ENCODE measurements at regions not wholly inside any gene's neighbourhood (a gene's known extent, or its start where the extent isn't known, plus 50 kb on each side); places are given as distances from the start of the nearest gene placed in this dataset.

- intact Hi-C loops (cut with micrococcal nuclease; ENCODE audit: unreplicated experiment) (no loop called here), in situ Hi-C loops (cut with HindIII; ENCODE audit: low pct_unique_long_range_greater_than_20kb, low sequenced_read_pairs) (no loop called here)
- ATAC-seq (no peak), DNase-seq (ENCODE audit: low read depth, low spot score) (no peak)
- H3K27ac ChIP-seq (ENCODE audit: low read length), result no peak overlapping the region
- H3K9me3 ChIP-seq (ENCODE audit: control insufficient read depth, insufficient read depth, low read depth, low read length), result no peaks in the 10 kb centered on the region
- TF ChIP-seq REST (IDR thresholded peaks at IDR 0.05; ENCODE audit: insufficient read depth in 1 of 2, low read depth in 2 of 2, low read length in 1 of 2) (no peak), POLR2AphosphoS5 (IDR thresholded peaks at IDR 0.05; ENCODE audit: low read depth, low read length) (no peak), TCF7L2 (IDR thresholded peaks at IDR 0.05; ENCODE audit: low read depth, low read length) (no peak), SIN3A (IDR thresholded peaks at IDR 0.05; ENCODE audit: borderline replicate concordance, insufficient read depth, low read depth, low read length) (no peak), CTCF (IDR thresholded peaks at IDR 0.05) (no peak)
- POLR2A ChIA-PET, result no interaction called here
- no peaks in the 10 kb centered on the region for H3K4me1 ChIP-seq (ENCODE audit: control insufficient read depth, insufficient read depth, low read length)
- no peak overlapping the region for H3K4me3 ChIP-seq (ENCODE audit: low read depth in 2 of 2, low read length in 2 of 2)
- no TSS peak for BruUV-seq (replicated peaks)
- CTCF ChIA-PET, result no interaction called here
- no peaks in the 10 kb centered on the region for H3K36me3 ChIP-seq (ENCODE audit: control insufficient read depth, insufficient read depth, low read length)
- no peaks in the 10 kb centered on the region for H3K27me3 ChIP-seq (ENCODE audit: control insufficient read depth, insufficient read depth, low read length)
Measured at GRCh38 chr1:34406833-34407539, 230.3 kb downstream of the C1orf94 start.

GRCh38 chr1:34408011-34408410 is 231.3 kb downstream of the C1orf94 start:
- DNase-seq (ENCODE audit: low read depth, low spot score), result no peak
- no peak overlapping the region for H3K27ac ChIP-seq (ENCODE audit: low read length)
- in situ Hi-C loops (cut with HindIII; ENCODE audit: low pct_unique_long_range_greater_than_20kb, low sequenced_read_pairs) (no loop called here), intact Hi-C loops (cut with micrococcal nuclease; ENCODE audit: unreplicated experiment) (no loop called here)
- no peaks in the 10 kb centered on the region for H3K9me3 ChIP-seq (ENCODE audit: control insufficient read depth, insufficient read depth, low read depth, low read length)
- H3K27me3 ChIP-seq (ENCODE audit: control insufficient read depth, insufficient read depth, low read length), result no peaks in the 10 kb centered on the region
- TF ChIP-seq REST (IDR thresholded peaks at IDR 0.05; ENCODE audit: insufficient read depth in 1 of 2, low read depth in 2 of 2, low read length in 1 of 2), result no peak
- no peak for TF ChIP-seq SIN3A (IDR thresholded peaks at IDR 0.05; ENCODE audit: borderline replicate concordance, insufficient read depth, low read depth, low read length)
- no peak for TF ChIP-seq TCF7L2 (IDR thresholded peaks at IDR 0.05; ENCODE audit: low read depth, low read length)
- TF ChIP-seq CTCF (IDR thresholded peaks at IDR 0.05), result no peak
- TF ChIP-seq POLR2AphosphoS5 (IDR thresholded peaks at IDR 0.05; ENCODE audit: low read depth, low read length), result no peak
- ChIA-PET POLR2A (no interaction called here), CTCF (no interaction called here)
- no peak overlapping the region for H3K4me3 ChIP-seq (ENCODE audit: low read depth in 2 of 2, low read length in 2 of 2)
- no peaks in the 10 kb centered on the region for H3K4me1 ChIP-seq (ENCODE audit: control insufficient read depth, insufficient read depth, low read length)
- BruUV-seq (replicated peaks), result no TSS peak
- ATAC-seq, result no peak
- no peaks in the 10 kb centered on the region for H3K36me3 ChIP-seq (ENCODE audit: control insufficient read depth, insufficient read depth, low read length)

All from Panc1 (cell line).